IPS DF 19.7 (cell line): ENCODE measurements at regions not wholly inside any gene's neighbourhood (a gene's known extent, or its start where the extent isn't known, plus 50 kb on each side); places are given as distances from the start of the nearest gene placed in this dataset.

Source experiments
- DNase-seq: peaks from one replicate; pipeline ENCODE4 v3.0.0-alpha.2; 2013; ENCODE audit warnings: low read depth, low spot score

DNA sequence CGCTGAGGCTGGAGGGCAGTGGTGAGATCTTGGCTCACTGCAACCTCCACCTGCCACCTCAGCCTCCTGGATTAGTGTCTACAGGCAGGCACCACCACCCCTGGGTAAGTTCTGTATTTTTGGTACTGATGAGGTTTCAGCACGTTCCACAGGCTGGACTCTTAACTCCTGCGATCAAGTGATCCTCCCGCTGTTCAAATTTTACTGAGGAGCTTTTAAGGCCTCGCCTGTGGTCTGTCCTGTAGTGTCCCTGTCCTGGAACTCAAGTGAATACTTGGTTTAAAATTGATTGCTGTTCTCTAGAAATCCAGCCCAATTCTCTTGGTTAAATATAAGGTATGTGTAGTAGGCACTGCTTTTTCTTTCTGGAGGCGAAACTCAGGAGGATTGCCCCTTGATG is 65.2 kb downstream of the DPRX start:
- peak; percentile 52 for DNase-seq

DNA sequence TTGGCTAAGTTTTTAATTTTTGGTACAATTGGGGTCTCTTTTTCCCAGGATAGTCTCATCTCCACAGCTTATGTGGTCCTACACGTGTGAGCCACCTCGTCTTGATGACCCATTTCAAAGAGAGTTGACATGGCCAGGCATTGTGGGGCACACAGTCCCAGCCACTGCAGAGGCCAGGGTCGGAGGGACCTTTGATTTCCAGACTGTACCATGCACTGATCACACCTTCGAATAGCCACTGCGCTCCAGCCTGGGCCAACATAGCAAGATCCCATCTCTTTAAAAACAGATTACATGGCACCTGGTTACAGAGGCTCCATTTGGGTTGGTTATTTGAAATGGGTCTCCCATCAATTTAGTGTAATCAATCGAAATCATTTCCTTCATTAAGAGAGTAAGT is 71.6 kb downstream of the DPRX start:
- no peak for DNase-seq

DNA sequence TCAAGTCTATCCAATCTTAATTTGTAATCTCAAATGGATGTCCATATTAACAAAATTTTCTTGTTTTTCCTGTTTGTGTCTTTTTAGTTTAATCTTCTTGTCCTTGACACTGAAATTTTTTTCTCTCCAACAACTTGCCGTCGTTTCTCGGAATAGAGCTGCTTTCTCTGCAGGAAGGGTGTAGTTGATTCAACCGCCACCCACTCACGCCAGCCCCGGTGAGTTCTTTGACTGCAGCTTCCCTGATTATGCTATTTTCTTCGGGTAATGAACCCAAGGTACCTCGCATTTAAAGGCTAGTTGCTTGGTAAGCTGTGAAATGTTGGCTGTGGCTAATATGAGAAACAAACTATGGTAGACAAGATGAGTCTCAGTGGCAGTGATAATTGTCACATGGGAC is 72.2 kb downstream of the DPRX start:
- no peak for DNase-seq

DNA sequence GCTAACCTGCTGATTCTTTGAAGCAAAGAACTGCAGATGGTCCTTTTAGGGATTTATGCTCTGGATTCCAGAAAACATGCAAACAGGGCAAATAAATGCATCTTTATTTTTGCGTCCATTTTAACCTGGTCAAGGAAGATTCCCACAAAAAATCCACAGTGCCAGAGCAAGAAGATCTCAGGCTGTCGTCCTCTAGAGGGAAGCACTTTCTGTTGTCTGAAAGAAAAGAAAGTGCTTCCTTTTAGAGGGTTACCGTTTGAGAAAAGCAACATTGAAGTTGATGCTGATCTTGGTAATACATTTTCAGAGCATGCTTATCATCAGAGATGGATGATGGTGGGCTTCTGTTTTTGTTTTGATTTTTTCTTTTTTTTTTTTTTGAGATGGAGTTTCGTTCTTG is 75.5 kb downstream of the DPRX start:
- DNase-seq = no peak

DNA sequence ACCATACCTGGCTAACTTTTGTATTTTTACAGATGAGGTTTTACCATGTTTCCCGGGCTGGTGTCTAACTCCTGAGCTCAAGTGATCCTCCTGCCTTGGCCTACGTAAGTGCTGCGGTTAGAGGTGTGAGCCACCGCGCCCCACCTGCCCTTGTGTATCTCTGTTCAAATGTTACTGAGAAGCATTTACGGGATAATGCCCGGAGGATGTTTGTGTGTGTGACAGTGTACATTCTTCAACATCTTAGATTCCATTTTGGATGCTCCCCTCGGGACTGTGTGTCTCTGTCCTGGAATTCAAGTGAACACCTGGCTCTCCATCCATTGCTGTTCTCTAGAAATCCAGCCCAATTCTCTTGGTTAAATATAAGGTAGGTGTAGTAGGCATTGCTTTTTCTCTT is 93.7 kb downstream of the NLRP12 start:
- DNase-seq = no peak
